ENCODE measurements at regions not wholly inside any gene's neighbourhood (a gene's known extent, or its start where the extent isn't known, plus 50 kb on each side); places are given as distances from the start of the nearest gene placed in this dataset.
"Not testable (repeated sequence)": the region's sequence is repeated elsewhere in the genome, so short reads cannot be mapped to it uniquely, and the experiment has no call there.

- H3K27me3 ChIP-seq (ENCODE audit: control insufficient read depth, insufficient read depth, low read length), result no peaks in the 10 kb centered on the region
- no peaks in the 10 kb centered on the region for H3K36me3 ChIP-seq (ENCODE audit: control insufficient read depth in 2 of 3, insufficient read depth in 3 of 3, low read length in 3 of 3)
- no peak overlapping the region for H3K4me3 ChIP-seq (ENCODE audit: low read length in 3 of 3)
- H3K9me3 ChIP-seq (ENCODE audit: control insufficient read depth in 2 of 3, insufficient read depth in 1 of 3, low read length in 3 of 3), result no peaks in the 10 kb centered on the region
- DNase-seq, result no peak
- FAIRE-seq, result no peak
- intact Hi-C loops (cut with DNase I), result no loop called here
- no peak overlapping the region for H3K27ac ChIP-seq (ENCODE audit: low read depth in 2 of 2, low read length in 2 of 2)
- H3K9ac ChIP-seq (ENCODE audit: low read length in 3 of 3), result no peak overlapping the region
- TF ChIP-seq, protein P1, sequence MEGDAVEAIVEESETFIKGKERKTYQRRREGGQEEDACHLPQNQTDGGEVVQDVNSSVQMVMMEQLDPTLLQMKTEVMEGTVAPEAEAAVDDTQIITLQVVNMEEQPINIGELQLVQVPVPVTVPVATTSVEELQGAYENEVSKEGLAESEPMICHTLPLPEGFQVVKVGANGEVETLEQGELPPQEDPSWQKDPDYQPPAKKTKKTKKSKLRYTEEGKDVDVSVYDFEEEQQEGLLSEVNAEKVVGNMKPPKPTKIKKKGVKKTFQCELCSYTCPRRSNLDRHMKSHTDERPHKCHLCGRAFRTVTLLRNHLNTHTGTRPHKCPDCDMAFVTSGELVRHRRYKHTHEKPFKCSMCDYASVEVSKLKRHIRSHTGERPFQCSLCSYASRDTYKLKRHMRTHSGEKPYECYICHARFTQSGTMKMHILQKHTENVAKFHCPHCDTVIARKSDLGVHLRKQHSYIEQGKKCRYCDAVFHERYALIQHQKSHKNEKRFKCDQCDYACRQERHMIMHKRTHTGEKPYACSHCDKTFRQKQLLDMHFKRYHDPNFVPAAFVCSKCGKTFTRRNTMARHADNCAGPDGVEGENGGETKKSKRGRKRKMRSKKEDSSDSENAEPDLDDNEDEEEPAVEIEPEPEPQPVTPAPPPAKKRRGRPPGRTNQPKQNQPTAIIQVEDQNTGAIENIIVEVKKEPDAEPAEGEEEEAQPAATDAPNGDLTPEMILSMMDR (IDR thresholded peaks at IDR 0.05; ENCODE audit: borderline replicate concordance, extremely low read depth, insufficient read depth), result no peak
- H3K4me1 ChIP-seq (ENCODE audit: control insufficient read depth in 2 of 3, insufficient read depth in 2 of 3, low read depth in 1 of 3, low read length in 3 of 3), result no peaks in the 10 kb centered on the region
Observed at GRCh38 chr4:169900241-169900845, 125.9 kb downstream of the MFAP3L start.

GRCh38 chr4:169899295-169899694, 126.9 kb downstream of the MFAP3L start:
- H3K4me1 ChIP-seq (ENCODE audit: control insufficient read depth in 2 of 3, insufficient read depth in 2 of 3, low read depth in 1 of 3, low read length in 3 of 3), result no peaks in the 10 kb centered on the region
- H3K36me3 ChIP-seq (ENCODE audit: control insufficient read depth in 2 of 3, insufficient read depth in 3 of 3, low read length in 3 of 3), result no peaks in the 10 kb centered on the region
- no peak overlapping the region for H3K27ac ChIP-seq (ENCODE audit: low read depth in 2 of 2, low read length in 2 of 2)
- TF ChIP-seq, protein P1 (IDR thresholded peaks at IDR 0.05; ENCODE audit: borderline replicate concordance, extremely low read depth, insufficient read depth), result no peak
- intact Hi-C loops (cut with DNase I), result no loop called here
- FAIRE-seq, result no peak
- H3K27me3 ChIP-seq (ENCODE audit: control insufficient read depth, insufficient read depth, low read length), result no peaks in the 10 kb centered on the region
- DNase-seq, result no peak
- H3K9ac ChIP-seq (ENCODE audit: low read length in 3 of 3), result no peak overlapping the region
- H3K4me3 ChIP-seq (ENCODE audit: low read length in 3 of 3), result no peak overlapping the region
- H3K9me3 ChIP-seq (ENCODE audit: control insufficient read depth in 2 of 3, insufficient read depth in 1 of 3, low read length in 3 of 3), result no peaks in the 10 kb centered on the region

DNA sequence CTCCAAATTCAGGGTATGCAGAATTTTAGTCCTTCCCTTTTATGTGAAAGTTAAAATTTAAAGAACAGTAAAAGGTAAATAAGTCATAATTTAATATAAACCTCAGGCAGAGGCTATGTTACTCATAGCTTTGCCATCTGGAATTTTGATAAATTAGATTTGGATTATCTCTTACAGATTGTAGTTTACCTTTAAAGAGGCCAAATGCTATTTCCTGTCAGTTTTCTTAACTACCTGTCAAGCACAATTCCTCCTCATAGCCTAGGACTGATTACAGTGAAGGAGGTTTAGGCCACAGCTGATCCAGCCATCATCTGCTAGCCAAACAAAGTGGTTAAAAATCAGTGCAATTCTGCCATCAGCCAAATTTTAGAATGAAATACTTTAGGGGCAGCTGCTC, 128.1 kb downstream of the MFAP3L start:
- FAIRE-seq, result no peak
- TF ChIP-seq, protein P1 (IDR thresholded peaks at IDR 0.05; ENCODE audit: borderline replicate concordance, extremely low read depth, insufficient read depth), result no peak
- no peak overlapping the region for H3K9ac ChIP-seq (ENCODE audit: low read length in 3 of 3)
- no peak overlapping the region for H3K27ac ChIP-seq (ENCODE audit: low read depth in 2 of 2, low read length in 2 of 2)
- H3K4me1 ChIP-seq (ENCODE audit: control insufficient read depth in 2 of 3, insufficient read depth in 2 of 3, low read depth in 1 of 3, low read length in 3 of 3), result no peaks in the 10 kb centered on the region
- no peak for DNase-seq
- intact Hi-C loops (cut with DNase I), result no loop called here
- no peak overlapping the region for H3K4me3 ChIP-seq (ENCODE audit: low read length in 3 of 3)
- no peaks in the 10 kb centered on the region for H3K36me3 ChIP-seq (ENCODE audit: control insufficient read depth in 2 of 3, insufficient read depth in 3 of 3, low read length in 3 of 3)
- H3K9me3 ChIP-seq (ENCODE audit: control insufficient read depth in 2 of 3, insufficient read depth in 1 of 3, low read length in 3 of 3), result no peaks in the 10 kb centered on the region
- no peaks in the 10 kb centered on the region for H3K27me3 ChIP-seq (ENCODE audit: control insufficient read depth, insufficient read depth, low read length)

- intact Hi-C loops (cut with DNase I); H3K9me3 ChIP-seq (ENCODE audit: control insufficient read depth in 2 of 3, insufficient read depth in 1 of 3, low read length in 3 of 3); FAIRE-seq: not testable (repeated sequence)
Observed at GRCh38 chr4:169894767-169895166, 131.4 kb downstream of the MFAP3L start.

More at GRCh38 chr4:169894767-169895166, 131.4 kb downstream of the MFAP3L start:
- not testable (repeated sequence) for DNase-seq; H3K4me1 ChIP-seq (ENCODE audit: control insufficient read depth in 2 of 3, insufficient read depth in 2 of 3, low read depth in 1 of 3, low read length in 3 of 3); H3K36me3 ChIP-seq (ENCODE audit: control insufficient read depth in 2 of 3, insufficient read depth in 3 of 3, low read length in 3 of 3); H3K27ac ChIP-seq (ENCODE audit: low read depth in 2 of 2, low read length in 2 of 2); H3K27me3 ChIP-seq (ENCODE audit: control insufficient read depth, insufficient read depth, low read length); H3K4me3 ChIP-seq (ENCODE audit: low read length in 3 of 3); H3K9ac ChIP-seq (ENCODE audit: low read length in 3 of 3)
